GM21526 (cell line): ENCODE measurements at regions not wholly inside any gene's neighbourhood (a gene's known extent, or its start where the extent isn't known, plus 50 kb on each side); places are given as distances from the start of the nearest gene placed in this dataset.
A peak's percentile ranks its signal among the peaks of the same experiment; 100 is the strongest.

Experiments used
- ATAC-seq: cut with Tn5 transposase; IDR thresholded peaks from one replicate; pipeline ENCODE4 v1.9.1; 2021; ENCODE audit warnings: moderate library complexity; ENCODE audit not compliant: unreplicated experiment, low FRiP score

GRCh38 chr11:47899801-47900200, 51.7 kb upstream of the NUP160 start:
- peak; percentile 98 for ATAC-seq
